HL-60 (cell line): ENCODE measurements at regions not wholly inside any gene's neighbourhood (a gene's known extent, or its start where the extent isn't known, plus 50 kb on each side); places are given as distances from the start of the nearest gene placed in this dataset.

Experiments
- DNase-seq, 2 experiments: peaks; one replicate each; pipeline ENCODE4 v3.0.0-alpha.2; 2010 to 2020; ENCODE audit warnings: low read depth in 1 of 2, low spot score in 1 of 2
- H3K27ac ChIP-seq: fragments of 250-450 bp; sonication (Bioruptor Pico); replicated peaks from 2 replicates; pipeline ENCODE4 v1.5.1; 2020; ENCODE audit warnings: mild to moderate bottlenecking, moderate library complexity
- H3K27me3 ChIP-seq: fragments of 250-450 bp; sonication (Bioruptor Pico); 2 replicates; pipeline ENCODE4 v1.5.1; 2021; ENCODE audit warnings: mild to moderate bottlenecking, moderate library complexity; ENCODE audit not compliant: insufficient read depth, poor library complexity, severe bottlenecking
- H3K4me3 ChIP-seq: replicated peaks from 2 replicates; pipeline ENCODE4 v1.5.1; 2011; ENCODE audit warnings: mild to moderate bottlenecking, control low read depth, low read length; ENCODE audit not compliant: insufficient read depth
- GABPA ChIP-seq: IDR thresholded peaks from 2 replicates; pipeline ENCODE4 v1.6.1; 2012; ENCODE audit warnings: low read depth
- POLR2AphosphoS5 ChIP-seq: IDR thresholded peaks from 2 replicates; pipeline ENCODE4 v1.6.1; 2012; ENCODE audit warnings: low read depth
- SPI1 ChIP-seq: IDR thresholded peaks from 2 replicates; pipeline ENCODE4 v1.6.1; 2012; ENCODE audit warnings: low read depth, mild to moderate bottlenecking, borderline replicate concordance
- TF ChIP-seq, protein P1 (sequence below): IDR thresholded peaks from one replicate; pipeline ENCODE4 v1.5.1; 2011; ENCODE audit warnings: low read length, control low read depth, inconsistent platforms; ENCODE audit not compliant: insufficient read depth
- TF ChIP-seq, protein P2 (sequence below): IDR thresholded peaks from 2 replicates; pipeline ENCODE4 v1.6.1; 2012; ENCODE audit warnings: low read depth; ENCODE audit not compliant: insufficient replicate concordance

DNA sequence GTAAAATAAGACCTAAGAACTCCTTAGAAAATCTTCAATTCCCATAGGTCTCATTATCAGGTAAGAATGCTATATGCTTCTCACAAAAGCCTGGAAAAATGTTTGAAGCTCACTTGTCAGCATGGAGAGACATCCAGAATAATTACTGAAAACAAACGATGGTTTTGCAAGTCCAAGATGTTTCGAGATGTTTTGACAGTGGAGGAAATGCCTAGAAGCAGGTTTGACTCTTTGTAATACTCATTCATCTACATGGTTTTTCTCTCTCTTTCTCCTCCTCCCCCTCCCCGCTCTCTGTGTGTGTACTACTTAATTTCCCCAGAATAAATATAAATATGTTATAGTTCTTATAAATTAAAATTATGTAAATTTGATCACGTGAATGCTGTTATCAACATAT, 131.9 kb upstream of the NR3C2 start:
- no peak for DNase-seq
- TF ChIP-seq, protein P1, sequence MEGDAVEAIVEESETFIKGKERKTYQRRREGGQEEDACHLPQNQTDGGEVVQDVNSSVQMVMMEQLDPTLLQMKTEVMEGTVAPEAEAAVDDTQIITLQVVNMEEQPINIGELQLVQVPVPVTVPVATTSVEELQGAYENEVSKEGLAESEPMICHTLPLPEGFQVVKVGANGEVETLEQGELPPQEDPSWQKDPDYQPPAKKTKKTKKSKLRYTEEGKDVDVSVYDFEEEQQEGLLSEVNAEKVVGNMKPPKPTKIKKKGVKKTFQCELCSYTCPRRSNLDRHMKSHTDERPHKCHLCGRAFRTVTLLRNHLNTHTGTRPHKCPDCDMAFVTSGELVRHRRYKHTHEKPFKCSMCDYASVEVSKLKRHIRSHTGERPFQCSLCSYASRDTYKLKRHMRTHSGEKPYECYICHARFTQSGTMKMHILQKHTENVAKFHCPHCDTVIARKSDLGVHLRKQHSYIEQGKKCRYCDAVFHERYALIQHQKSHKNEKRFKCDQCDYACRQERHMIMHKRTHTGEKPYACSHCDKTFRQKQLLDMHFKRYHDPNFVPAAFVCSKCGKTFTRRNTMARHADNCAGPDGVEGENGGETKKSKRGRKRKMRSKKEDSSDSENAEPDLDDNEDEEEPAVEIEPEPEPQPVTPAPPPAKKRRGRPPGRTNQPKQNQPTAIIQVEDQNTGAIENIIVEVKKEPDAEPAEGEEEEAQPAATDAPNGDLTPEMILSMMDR: no peak
- TF ChIP-seq POLR2AphosphoS5: no peak
- TF ChIP-seq, protein P2, sequence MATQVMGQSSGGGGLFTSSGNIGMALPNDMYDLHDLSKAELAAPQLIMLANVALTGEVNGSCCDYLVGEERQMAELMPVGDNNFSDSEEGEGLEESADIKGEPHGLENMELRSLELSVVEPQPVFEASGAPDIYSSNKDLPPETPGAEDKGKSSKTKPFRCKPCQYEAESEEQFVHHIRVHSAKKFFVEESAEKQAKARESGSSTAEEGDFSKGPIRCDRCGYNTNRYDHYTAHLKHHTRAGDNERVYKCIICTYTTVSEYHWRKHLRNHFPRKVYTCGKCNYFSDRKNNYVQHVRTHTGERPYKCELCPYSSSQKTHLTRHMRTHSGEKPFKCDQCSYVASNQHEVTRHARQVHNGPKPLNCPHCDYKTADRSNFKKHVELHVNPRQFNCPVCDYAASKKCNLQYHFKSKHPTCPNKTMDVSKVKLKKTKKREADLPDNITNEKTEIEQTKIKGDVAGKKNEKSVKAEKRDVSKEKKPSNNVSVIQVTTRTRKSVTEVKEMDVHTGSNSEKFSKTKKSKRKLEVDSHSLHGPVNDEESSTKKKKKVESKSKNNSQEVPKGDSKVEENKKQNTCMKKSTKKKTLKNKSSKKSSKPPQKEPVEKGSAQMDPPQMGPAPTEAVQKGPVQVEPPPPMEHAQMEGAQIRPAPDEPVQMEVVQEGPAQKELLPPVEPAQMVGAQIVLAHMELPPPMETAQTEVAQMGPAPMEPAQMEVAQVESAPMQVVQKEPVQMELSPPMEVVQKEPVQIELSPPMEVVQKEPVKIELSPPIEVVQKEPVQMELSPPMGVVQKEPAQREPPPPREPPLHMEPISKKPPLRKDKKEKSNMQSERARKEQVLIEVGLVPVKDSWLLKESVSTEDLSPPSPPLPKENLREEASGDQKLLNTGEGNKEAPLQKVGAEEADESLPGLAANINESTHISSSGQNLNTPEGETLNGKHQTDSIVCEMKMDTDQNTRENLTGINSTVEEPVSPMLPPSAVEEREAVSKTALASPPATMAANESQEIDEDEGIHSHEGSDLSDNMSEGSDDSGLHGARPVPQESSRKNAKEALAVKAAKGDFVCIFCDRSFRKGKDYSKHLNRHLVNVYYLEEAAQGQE: no peak
- TF ChIP-seq SPI1: no peak
- no peak for TF ChIP-seq GABPA
- no peaks in the 10 kb centered on the region for H3K27me3 ChIP-seq

DNA sequence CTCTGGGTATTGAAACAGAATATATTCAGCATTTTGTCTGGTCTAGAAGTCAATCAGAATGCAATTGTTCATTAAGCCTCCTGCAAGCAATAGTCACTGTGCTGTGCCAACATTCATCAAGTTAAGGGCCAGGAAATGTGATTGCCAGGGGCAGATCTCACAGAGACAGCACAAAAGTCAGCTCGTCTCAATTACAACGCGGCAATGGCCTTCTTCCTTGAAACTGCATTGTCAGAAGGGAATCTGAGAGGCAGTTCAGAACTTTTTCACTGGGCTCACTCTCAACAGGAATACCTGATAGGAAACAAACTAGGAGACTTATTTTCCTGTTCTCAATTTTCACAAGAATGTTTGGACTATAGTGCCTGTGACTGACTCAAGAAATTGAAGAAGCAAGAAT, 131.1 kb upstream of the NR3C2 start:
- no peak for TF ChIP-seq SPI1
- TF ChIP-seq POLR2AphosphoS5: no peak
- TF ChIP-seq, protein P2: no peak
- no peak for TF ChIP-seq GABPA
- TF ChIP-seq, protein P1: no peak
- H3K27me3 ChIP-seq: no peaks in the 10 kb centered on the region
- H3K27ac ChIP-seq: no peak overlapping the region
- no peak for DNase-seq
- no peak overlapping the region for H3K4me3 ChIP-seq

More for the DNA sequence above, 131.9 kb upstream of the NR3C2 start:
- no peak overlapping the region for H3K27ac ChIP-seq
- H3K4me3 ChIP-seq: no peak overlapping the region

DNA sequence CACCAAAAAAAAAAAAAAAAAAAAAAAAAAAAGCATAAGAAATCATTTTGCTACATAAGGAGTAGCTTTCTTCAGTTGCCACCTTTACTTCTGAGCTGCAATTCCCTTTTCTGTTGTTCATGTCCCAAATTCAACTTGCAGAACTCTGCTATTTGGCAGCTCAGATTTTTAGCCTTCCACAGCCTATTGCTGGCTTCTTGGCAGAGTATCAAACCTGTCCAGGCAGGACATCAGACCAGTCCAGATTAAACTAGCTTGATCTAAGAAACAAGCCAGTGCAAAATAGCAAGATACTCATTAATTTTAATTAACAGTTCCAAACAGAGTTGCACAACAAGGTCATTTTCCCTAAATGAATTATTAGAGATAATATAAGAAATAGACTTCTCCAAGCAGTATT, 123.6 kb upstream of the NR3C2 start:
- no peak overlapping the region for H3K27ac ChIP-seq
- no peaks in the 10 kb centered on the region for H3K27me3 ChIP-seq
- DNase-seq: no peak
- no peak for TF ChIP-seq GABPA
- TF ChIP-seq POLR2AphosphoS5: no peak
- TF ChIP-seq SPI1: no peak
- TF ChIP-seq, protein P1: no peak
- TF ChIP-seq, protein P2: no peak
- no peak overlapping the region for H3K4me3 ChIP-seq
